ENCODE measurements at regions not wholly inside any gene's neighbourhood (a gene's known extent, or its start where the extent isn't known, plus 50 kb on each side); places are given as distances from the start of the nearest gene placed in this dataset.

DNA sequence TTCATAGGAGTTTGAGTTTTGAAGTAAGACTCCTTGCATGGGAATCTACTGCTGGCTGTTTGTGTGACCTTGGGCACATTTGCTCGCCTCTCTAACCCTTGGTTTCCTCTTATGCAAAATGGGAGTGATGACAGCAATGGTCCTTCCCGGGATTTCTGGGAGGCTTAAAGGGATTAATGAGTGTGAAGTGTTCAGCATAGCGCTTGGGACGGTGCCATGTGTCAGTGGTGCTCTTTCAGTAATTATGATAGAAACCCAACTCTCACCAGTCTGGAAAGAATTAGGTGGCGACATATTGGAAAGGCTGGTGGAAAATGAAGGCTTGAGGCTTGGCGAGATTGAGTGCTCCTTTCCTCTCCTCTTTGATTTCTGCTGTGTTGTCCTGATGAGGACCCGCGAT, 429.2 kb upstream of the EEF2KMT start:
- TF ChIP-seq POLR2A (IDR thresholded peaks at IDR 0.05) = no peak
- TF ChIP-seq, protein P1, sequence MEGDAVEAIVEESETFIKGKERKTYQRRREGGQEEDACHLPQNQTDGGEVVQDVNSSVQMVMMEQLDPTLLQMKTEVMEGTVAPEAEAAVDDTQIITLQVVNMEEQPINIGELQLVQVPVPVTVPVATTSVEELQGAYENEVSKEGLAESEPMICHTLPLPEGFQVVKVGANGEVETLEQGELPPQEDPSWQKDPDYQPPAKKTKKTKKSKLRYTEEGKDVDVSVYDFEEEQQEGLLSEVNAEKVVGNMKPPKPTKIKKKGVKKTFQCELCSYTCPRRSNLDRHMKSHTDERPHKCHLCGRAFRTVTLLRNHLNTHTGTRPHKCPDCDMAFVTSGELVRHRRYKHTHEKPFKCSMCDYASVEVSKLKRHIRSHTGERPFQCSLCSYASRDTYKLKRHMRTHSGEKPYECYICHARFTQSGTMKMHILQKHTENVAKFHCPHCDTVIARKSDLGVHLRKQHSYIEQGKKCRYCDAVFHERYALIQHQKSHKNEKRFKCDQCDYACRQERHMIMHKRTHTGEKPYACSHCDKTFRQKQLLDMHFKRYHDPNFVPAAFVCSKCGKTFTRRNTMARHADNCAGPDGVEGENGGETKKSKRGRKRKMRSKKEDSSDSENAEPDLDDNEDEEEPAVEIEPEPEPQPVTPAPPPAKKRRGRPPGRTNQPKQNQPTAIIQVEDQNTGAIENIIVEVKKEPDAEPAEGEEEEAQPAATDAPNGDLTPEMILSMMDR (IDR thresholded peaks at IDR 0.05) = no peak
- no peaks in the 10 kb centered on the region for H3K4me1 ChIP-seq
- no peaks in the 10 kb centered on the region for H3K27me3 ChIP-seq
- no peak for DNase-seq
- no peak overlapping the region for H3K4me3 ChIP-seq
- H3K9me3 ChIP-seq = no peaks in the 10 kb centered on the region
- H3K27ac ChIP-seq = no peak overlapping the region
- H3K36me3 ChIP-seq = no peaks in the 10 kb centered on the region

DNA sequence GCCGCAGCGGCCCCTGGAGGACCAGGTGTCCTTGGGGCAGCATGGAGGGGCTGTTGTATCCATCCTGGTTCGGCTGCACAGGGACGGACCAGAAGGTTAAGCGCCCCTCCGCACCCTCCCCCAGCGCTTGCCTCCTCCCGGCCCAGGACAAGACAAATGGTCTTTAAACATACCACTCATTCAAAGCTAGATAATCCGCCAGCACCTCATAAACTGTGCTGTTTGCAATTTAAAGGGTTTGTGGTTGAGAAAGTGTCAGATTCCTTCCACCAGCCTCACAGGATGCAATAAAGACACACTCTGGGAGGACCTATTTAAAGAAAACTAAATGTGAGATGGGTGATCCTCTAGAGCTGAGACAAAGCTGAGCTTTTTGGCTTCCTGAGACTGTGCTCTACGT, 426.2 kb upstream of the EEF2KMT start:
- H3K27ac ChIP-seq = no peak overlapping the region
- no peaks in the 10 kb centered on the region for H3K4me1 ChIP-seq
- no peaks in the 10 kb centered on the region for H3K27me3 ChIP-seq
- DNase-seq = no peak
- no peak for TF ChIP-seq POLR2A (IDR thresholded peaks at IDR 0.05)
- TF ChIP-seq, protein P1 (IDR thresholded peaks at IDR 0.05) = no peak
- H3K4me3 ChIP-seq = no peak overlapping the region
- H3K36me3 ChIP-seq = no peaks in the 10 kb centered on the region
- no peaks in the 10 kb centered on the region for H3K9me3 ChIP-seq

GRCh38 chr16:5516115-5516514, 418.5 kb upstream of the EEF2KMT start:
- H3K27me3 ChIP-seq = no peaks in the 10 kb centered on the region
- no peak for TF ChIP-seq POLR2A (IDR thresholded peaks at IDR 0.05)
- TF ChIP-seq, protein P1 (IDR thresholded peaks at IDR 0.05) = no peak
- H3K36me3 ChIP-seq = no peaks in the 10 kb centered on the region
- no peaks in the 10 kb centered on the region for H3K4me1 ChIP-seq
- DNase-seq = no peak
- no peaks in the 10 kb centered on the region for H3K9me3 ChIP-seq
- no peak overlapping the region for H3K4me3 ChIP-seq
- no peak overlapping the region for H3K27ac ChIP-seq

GRCh38 chr16:5512014-5512413, 414.4 kb upstream of the EEF2KMT start:
- Histone ChIP-seq H3K9me3 (no peaks in the 10 kb centered on the region), H3K36me3 (no peaks in the 10 kb centered on the region), H3K27me3 (no peaks in the 10 kb centered on the region), H3K27ac (no peak overlapping the region), H3K4me1 (no peaks in the 10 kb centered on the region), H3K4me3 (no peak overlapping the region)
- no peak for DNase-seq
- TF ChIP-seq POLR2A (IDR thresholded peaks at IDR 0.05) = no peak
- TF ChIP-seq, protein P1 (IDR thresholded peaks at IDR 0.05) = no peak

- Histone ChIP-seq H3K27ac (no peak overlapping the region), H3K4me3 (no peak overlapping the region), H3K27me3 (no peaks in the 10 kb centered on the region), H3K4me1 (no peaks in the 10 kb centered on the region), H3K36me3 (no peaks in the 10 kb centered on the region), H3K9me3 (no peaks in the 10 kb centered on the region)
- TF ChIP-seq POLR2A (IDR thresholded peaks at IDR 0.05) = no peak
- TF ChIP-seq, protein P1 (IDR thresholded peaks at IDR 0.05) = no peak
- DNase-seq = no peak
Measured at GRCh38 chr16:5510819-5511370, 413.3 kb upstream of the EEF2KMT start.

- Histone ChIP-seq H3K36me3 (no peaks in the 10 kb centered on the region), H3K27ac (no peak overlapping the region), H3K4me3 (no peak overlapping the region), H3K9me3 (no peaks in the 10 kb centered on the region), H3K4me1 (no peaks in the 10 kb centered on the region), H3K27me3 (no peaks in the 10 kb centered on the region)
- DNase-seq = peak in 2 of 3 donors; percentile 56 to 57
- no peak for TF ChIP-seq POLR2A (IDR thresholded peaks at IDR 0.05)
- TF ChIP-seq, protein P1 (IDR thresholded peaks at IDR 0.05) = no peak
Measured at GRCh38 chr16:5509794-5510193, 412.2 kb upstream of the EEF2KMT start.
